Mesothelial cell of epicardium (in vitro differentiated cells): ENCODE measurements at regions not wholly inside any gene's neighbourhood (a gene's known extent, or its start where the extent isn't known, plus 50 kb on each side); places are given as distances from the start of the nearest gene placed in this dataset.

Experiments used
- DNase-seq, 2 experiments: peaks; one replicate each; pipeline ENCODE4 v3.0.0; 2021; ENCODE audit warnings: low spot score in 2 of 2; ENCODE audit not compliant: unreplicated experiment in 2 of 2
- H3K27ac Mint-ChIP-seq: 2 replicates; pipeline ENCODE4 v1.8.0; 2021; ENCODE audit warnings: mixed read lengths
- H3K27me3 Mint-ChIP-seq: 2 replicates; pipeline ENCODE4 v1.8.0; 2021; ENCODE audit warnings: low read depth, mixed read lengths
- H3K36me3 Mint-ChIP-seq: 2 replicates; pipeline ENCODE4 v1.8.0; 2021; ENCODE audit warnings: mixed read lengths
- H3K4me1 Mint-ChIP-seq: 2 replicates; pipeline ENCODE4 v1.8.0; 2021; ENCODE audit warnings: mixed read lengths
- H3K4me3 Mint-ChIP-seq: 2 replicates; pipeline ENCODE4 v1.8.0; 2021; ENCODE audit warnings: mild to moderate bottlenecking, moderate library complexity, mixed read lengths
- H3K9me3 Mint-ChIP-seq: 2 replicates; pipeline ENCODE4 v1.8.0; 2021; ENCODE audit warnings: mixed read lengths
- CTCF ChIP-seq: fragments of 200-600 bp; sonication (generic); IDR thresholded peaks from one replicate; pipeline ENCODE4 v1.5.0; 2021; ENCODE audit warnings: antibody characterized with exemption; ENCODE audit not compliant: unreplicated experiment

DNA sequence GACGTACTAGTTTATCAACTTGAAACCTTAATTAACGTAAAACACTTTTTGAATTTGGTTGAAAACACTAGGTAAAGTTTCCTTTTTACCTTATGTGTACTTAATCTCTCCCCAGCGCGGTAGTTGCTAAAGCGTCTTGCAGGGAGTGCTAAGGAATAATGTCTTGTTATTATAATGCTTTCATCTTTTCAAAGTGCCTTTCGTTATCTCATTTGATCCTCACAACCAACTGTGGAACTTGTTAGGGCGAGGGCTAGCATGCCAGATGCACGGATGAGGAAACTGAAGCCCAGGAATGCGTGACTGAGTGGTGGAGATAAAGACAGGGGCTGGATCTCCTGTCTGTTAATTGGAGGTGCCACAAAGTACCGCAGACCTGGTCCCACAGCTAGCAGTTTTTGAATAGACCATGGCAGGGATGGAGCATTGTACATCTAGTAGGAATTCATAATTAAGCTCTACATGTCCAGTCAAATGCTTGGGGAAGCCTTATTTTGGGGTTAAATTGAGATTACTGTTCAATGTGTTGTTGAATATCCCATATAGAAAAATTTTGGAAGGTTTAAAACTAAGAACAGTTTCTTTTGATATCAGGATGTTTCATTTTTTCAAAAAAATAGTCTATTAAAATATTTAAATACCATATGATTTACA is 234.3 kb downstream of the SH2D4B start:
- no peak for TF ChIP-seq CTCF
- Mint-ChIP-seq H3K4me1 (no peaks in the 10 kb centered on the region), H3K9me3 (no peaks in the 10 kb centered on the region), H3K27me3 (peaks cover 2% of the 10 kb centered on the region), H3K36me3 (no peaks in the 10 kb centered on the region), H3K4me3 (no peak overlapping the region), H3K27ac (no peak overlapping the region)
- no peak for DNase-seq

DNA sequence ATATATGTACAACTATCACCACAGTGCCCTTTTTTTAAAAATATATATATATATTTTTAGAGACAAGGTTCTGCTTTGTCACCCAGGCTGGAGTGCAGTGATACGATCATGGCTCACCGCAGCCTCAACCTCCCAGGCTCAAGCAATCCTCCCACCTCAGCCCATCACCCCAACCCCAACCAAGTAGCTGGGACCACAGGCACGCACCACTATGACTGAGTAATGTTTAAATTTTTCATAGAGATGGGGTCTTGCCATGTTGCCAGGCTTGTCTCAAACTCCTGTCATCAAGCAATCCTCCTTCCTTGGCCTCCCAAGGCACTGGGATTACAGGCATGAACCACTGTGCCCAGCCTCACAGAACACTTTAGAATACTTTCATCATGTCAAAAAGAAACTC is 234.9 kb downstream of the SH2D4B start:
- no peaks in the 10 kb centered on the region for H3K36me3 Mint-ChIP-seq
- DNase-seq = no peak
- no peaks in the 10 kb centered on the region for H3K4me1 Mint-ChIP-seq
- H3K27me3 Mint-ChIP-seq = peaks cover 2% of the 10 kb centered on the region
- TF ChIP-seq CTCF = no peak
- no peaks in the 10 kb centered on the region for H3K9me3 Mint-ChIP-seq
- H3K4me3 Mint-ChIP-seq = no peak overlapping the region
- H3K27ac Mint-ChIP-seq = no peak overlapping the region

- no peaks in the 10 kb centered on the region for H3K36me3 Mint-ChIP-seq
- H3K4me3 Mint-ChIP-seq = no peak overlapping the region
- no peaks in the 10 kb centered on the region for H3K27me3 Mint-ChIP-seq
- peaks cover 8% of the 10 kb centered on the region for H3K4me1 Mint-ChIP-seq
- TF ChIP-seq CTCF = no peak
- no peaks in the 10 kb centered on the region for H3K9me3 Mint-ChIP-seq
- no peak for DNase-seq
- H3K27ac Mint-ChIP-seq = no peak overlapping the region
These were observed 247.0 kb downstream of the SH2D4B start for GRCh38 chr10:80784695-80785094.

DNA sequence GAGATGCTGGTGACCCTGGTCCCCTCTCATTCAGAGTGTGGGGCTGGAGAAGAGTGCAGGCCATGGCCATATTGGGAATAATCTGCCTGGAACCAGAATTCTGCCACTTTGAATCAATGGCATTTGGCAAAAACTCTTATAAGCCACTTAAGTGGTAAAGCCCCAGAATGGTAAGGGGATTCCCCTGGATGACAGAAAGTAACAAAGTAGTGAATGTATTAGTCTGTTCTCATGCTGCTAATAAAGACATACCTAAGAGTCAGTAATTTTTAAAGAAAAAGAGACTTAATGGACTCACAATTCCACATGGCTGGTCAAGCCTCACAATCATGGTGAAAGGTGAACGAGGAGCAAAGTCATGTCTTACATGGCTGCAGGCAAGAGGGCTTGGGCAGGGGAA is 248.6 kb downstream of the SH2D4B start:
- Mint-ChIP-seq H3K4me3 (no peak overlapping the region), H3K4me1 (peaks cover 13% of the 10 kb centered on the region), H3K27ac (no peak overlapping the region), H3K9me3 (no peaks in the 10 kb centered on the region), H3K36me3 (no peaks in the 10 kb centered on the region), H3K27me3 (no peaks in the 10 kb centered on the region)
- no peak for DNase-seq
- no peak for TF ChIP-seq CTCF

GRCh38 chr10:80787952-80788351 is 250.2 kb downstream of the SH2D4B start:
- no peak overlapping the region for H3K27ac Mint-ChIP-seq

More at GRCh38 chr10:80787952-80788351, 250.2 kb downstream of the SH2D4B start:
- TF ChIP-seq CTCF = no peak
- no peak overlapping the region for H3K4me3 Mint-ChIP-seq
- H3K4me1 Mint-ChIP-seq = peaks cover 13% of the 10 kb centered on the region
- H3K36me3 Mint-ChIP-seq = no peaks in the 10 kb centered on the region
- no peak for DNase-seq
- H3K9me3 Mint-ChIP-seq = no peaks in the 10 kb centered on the region
- H3K27me3 Mint-ChIP-seq = no peaks in the 10 kb centered on the region
